ENCODE measurements at regions not wholly inside any gene's neighbourhood (a gene's known extent, or its start where the extent isn't known, plus 50 kb on each side); places are given as distances from the start of the nearest gene placed in this dataset.

GRCh38 chr3:40713795-40714194 is 189.0 kb downstream of the ZNF621 start:
- TF ChIP-seq CTCF (optimal IDR thresholded peaks at IDR 0.05 in 1 of 3, IDR thresholded peaks at IDR 0.05 in 1 of 3, conservative IDR thresholded peaks at IDR 0.05 in 1 of 3; ENCODE audit: extremely low read depth in 1 of 3, insufficient read depth in 2 of 3, low read length in 3 of 3) (no peak), EZH2 (IDR thresholded peaks at IDR 0.05; ENCODE audit: low read length) (no peak)

All from keratinocyte (primary cell).